ENCODE measurements at regions not wholly inside any gene's neighbourhood (a gene's known extent, or its start where the extent isn't known, plus 50 kb on each side); places are given as distances from the start of the nearest gene placed in this dataset.

- TF ChIP-seq EZH2phosphoT487 (IDR thresholded peaks at IDR 0.05; ENCODE audit: insufficient read depth, low read depth) (no peak), EZH2 (IDR thresholded peaks at IDR 0.05; ENCODE audit: insufficient read depth, poor library complexity, severe bottlenecking) (no peak)
Measured at GRCh38 chr5:159773062-159773924, 143.0 kb upstream of the ADRA1B start.

Measured in GM23248 (cell line).